ENCODE measurements at regions not wholly inside any gene's neighbourhood (a gene's known extent, or its start where the extent isn't known, plus 50 kb on each side); places are given as distances from the start of the nearest gene placed in this dataset.

DNA sequence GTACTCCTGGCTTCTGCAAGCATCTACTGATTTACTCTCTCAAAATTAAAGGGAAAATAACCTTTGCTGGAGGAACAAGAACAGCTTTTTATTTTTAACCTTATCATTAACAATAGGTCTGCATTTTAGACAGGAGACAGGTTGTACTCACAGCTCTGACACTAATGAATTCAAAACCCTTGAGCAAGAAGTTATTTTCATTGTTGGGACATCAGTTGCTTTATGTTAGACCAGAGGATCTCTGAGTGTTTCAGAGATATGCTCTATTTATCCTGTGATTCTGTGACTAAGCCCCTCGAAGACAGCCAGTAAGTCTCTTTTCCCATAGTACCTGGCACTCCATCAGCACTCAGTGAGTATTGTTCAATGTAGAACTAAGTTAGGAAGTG lies 190.2 kb upstream of the PCSK5 start:
- H3K36me3 Mint-ChIP-seq: no peaks in the 10 kb centered on the region
- Histone ChIP-seq H3K9me3 (ENCODE audit: control insufficient read depth in 2 of 2, low read length in 2 of 2) (no peaks in the 10 kb centered on the region), H3K27me3 (ENCODE audit: control insufficient read depth, insufficient read depth, low read length) (no peaks in the 10 kb centered on the region), H3K4me1 (ENCODE audit: control insufficient read depth, insufficient read depth, low read length, poor library complexity, severe bottlenecking) (no peaks in the 10 kb centered on the region), H3K27ac (ENCODE audit: insufficient read depth, low read length, poor library complexity, severe bottlenecking) (no peak overlapping the region), H3K4me3 (ENCODE audit: low read depth, low read length) (no peak overlapping the region), H3K36me3 (ENCODE audit: control insufficient read depth, insufficient read depth, low read length) (no peaks in the 10 kb centered on the region)
- no peak overlapping the region for H3K4me3 Mint-ChIP-seq
- H3K27me3 Mint-ChIP-seq: no peaks in the 10 kb centered on the region
- no peaks in the 10 kb centered on the region for H3K4me1 Mint-ChIP-seq
- no peak for DNase-seq
- ATAC-seq (ENCODE audit: low read depth in 2 of 2): no peak
- H3K27ac Mint-ChIP-seq: no peak overlapping the region
- H3K9me3 Mint-ChIP-seq: peaks cover 0 to 1% (median 0%) of the 10 kb centered on the region in 7 donors

DNA sequence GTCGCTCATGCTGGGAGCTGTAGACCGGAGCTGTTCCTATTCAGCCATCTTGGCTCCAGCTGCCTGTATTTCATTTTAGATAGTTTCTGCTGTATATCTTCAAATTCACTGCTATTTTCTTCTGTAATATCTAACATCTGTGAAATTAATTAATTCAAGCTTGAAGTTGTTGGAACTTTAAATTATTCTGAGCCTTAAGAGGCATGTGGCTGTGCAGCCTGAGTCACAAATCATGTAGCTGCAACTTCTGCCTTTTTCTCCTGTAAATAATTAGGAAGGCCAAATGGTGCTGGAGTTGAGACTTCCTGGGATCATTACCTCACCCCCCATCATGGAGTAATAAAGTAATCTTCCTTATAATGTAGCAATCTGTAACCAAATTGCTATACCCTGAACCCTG lies 183.3 kb upstream of the PCSK5 start:
- no peaks in the 10 kb centered on the region for H3K9me3 ChIP-seq (ENCODE audit: control insufficient read depth in 2 of 2, low read length in 2 of 2)
- H3K4me1 Mint-ChIP-seq: no peaks in the 10 kb centered on the region
- H3K9me3 Mint-ChIP-seq: no peaks in the 10 kb centered on the region
- no peaks in the 10 kb centered on the region for H3K4me1 ChIP-seq (ENCODE audit: control insufficient read depth, insufficient read depth, low read length, poor library complexity, severe bottlenecking)
- no peaks in the 10 kb centered on the region for H3K36me3 Mint-ChIP-seq
- no peaks in the 10 kb centered on the region for H3K27me3 ChIP-seq (ENCODE audit: control insufficient read depth, insufficient read depth, low read length)
- DNase-seq (no peak), ATAC-seq (ENCODE audit: low read depth in 2 of 2) (no peak)
- no peak overlapping the region for H3K27ac ChIP-seq (ENCODE audit: insufficient read depth, low read length, poor library complexity, severe bottlenecking)
- H3K4me3 Mint-ChIP-seq: no peak overlapping the region
- no peak overlapping the region for H3K4me3 ChIP-seq (ENCODE audit: low read depth, low read length)
- no peaks in the 10 kb centered on the region for H3K36me3 ChIP-seq (ENCODE audit: control insufficient read depth, insufficient read depth, low read length)
- peaks cover 4% of the 10 kb centered on the region for H3K27me3 Mint-ChIP-seq
- no peak overlapping the region for H3K27ac Mint-ChIP-seq

DNA sequence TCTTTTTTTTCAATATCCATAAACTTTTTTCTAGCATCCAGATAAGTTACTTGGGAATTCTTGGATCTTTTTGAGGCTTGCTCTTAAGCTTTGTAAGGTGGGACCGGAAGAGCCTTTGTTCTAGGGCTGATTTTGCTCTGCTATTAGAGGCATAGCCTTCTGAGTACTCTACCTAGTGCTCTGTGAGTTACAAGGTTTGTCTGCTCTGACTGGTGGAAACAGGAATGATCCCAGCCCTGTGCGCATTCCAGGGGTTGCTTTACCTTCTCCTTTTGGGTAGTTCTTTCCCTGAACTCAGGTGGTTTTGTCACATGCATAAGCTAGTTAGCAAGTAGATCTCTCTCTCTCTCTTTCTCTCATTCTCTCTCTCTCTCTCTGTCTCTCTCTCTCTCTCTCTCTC lies 180.8 kb upstream of the PCSK5 start:
- H3K4me1 ChIP-seq (ENCODE audit: control insufficient read depth, insufficient read depth, low read length, poor library complexity, severe bottlenecking): no peaks in the 10 kb centered on the region
- H3K27ac ChIP-seq (ENCODE audit: insufficient read depth, low read length, poor library complexity, severe bottlenecking): no peak overlapping the region
- Mint-ChIP-seq H3K27ac (no peak overlapping the region), H3K9me3 (no peaks in the 10 kb centered on the region), H3K27me3 (peaks cover 4% of the 10 kb centered on the region), H3K4me1 (no peaks in the 10 kb centered on the region), H3K36me3 (no peaks in the 10 kb centered on the region), H3K4me3 (no peak overlapping the region)
- H3K9me3 ChIP-seq (ENCODE audit: control insufficient read depth in 2 of 2, low read length in 2 of 2): no peaks in the 10 kb centered on the region
- ATAC-seq (ENCODE audit: low read depth in 2 of 2) (no peak), DNase-seq (no peak)
- no peaks in the 10 kb centered on the region for H3K27me3 ChIP-seq (ENCODE audit: control insufficient read depth, insufficient read depth, low read length)
- H3K4me3 ChIP-seq (ENCODE audit: low read depth, low read length): no peak overlapping the region
- no peaks in the 10 kb centered on the region for H3K36me3 ChIP-seq (ENCODE audit: control insufficient read depth, insufficient read depth, low read length)

DNA sequence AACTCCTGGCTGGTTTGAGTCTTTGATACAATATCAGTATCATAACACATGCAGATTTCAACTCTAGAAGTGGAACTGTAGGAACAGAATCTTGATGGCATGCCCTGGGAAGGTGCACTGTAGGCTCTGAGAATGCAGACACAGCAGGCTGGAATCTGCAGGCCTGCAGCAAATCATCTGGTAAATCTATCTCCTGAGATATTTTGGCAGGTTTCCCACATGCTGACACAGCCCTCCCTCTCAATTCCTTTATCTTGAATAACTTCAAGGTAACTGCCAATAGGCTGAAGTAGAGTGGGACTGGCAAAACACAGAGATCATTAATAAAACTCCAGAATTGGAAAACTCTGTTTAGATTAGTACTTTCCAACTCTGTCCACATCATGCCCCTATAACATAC lies 177.8 kb upstream of the PCSK5 start:
- no peaks in the 10 kb centered on the region for H3K4me1 Mint-ChIP-seq
- H3K9me3 ChIP-seq (ENCODE audit: control insufficient read depth in 2 of 2, low read length in 2 of 2): no peaks in the 10 kb centered on the region
- peaks cover 4% of the 10 kb centered on the region for H3K27me3 Mint-ChIP-seq
- no peaks in the 10 kb centered on the region for H3K4me1 ChIP-seq (ENCODE audit: control insufficient read depth, insufficient read depth, low read length, poor library complexity, severe bottlenecking)
- peaks cover 0 to 1% (median 0%) of the 10 kb centered on the region in 7 donors for H3K9me3 Mint-ChIP-seq
- no peaks in the 10 kb centered on the region for H3K36me3 Mint-ChIP-seq
- no peak overlapping the region for H3K27ac ChIP-seq (ENCODE audit: insufficient read depth, low read length, poor library complexity, severe bottlenecking)
- no peaks in the 10 kb centered on the region for H3K27me3 ChIP-seq (ENCODE audit: control insufficient read depth, insufficient read depth, low read length)
- DNase-seq (no peak), ATAC-seq (ENCODE audit: low read depth in 2 of 2) (no peak)
- no peak overlapping the region for H3K27ac Mint-ChIP-seq
- H3K4me3 ChIP-seq (ENCODE audit: low read depth, low read length): no peak overlapping the region
- H3K4me3 Mint-ChIP-seq: no peak overlapping the region
- H3K36me3 ChIP-seq (ENCODE audit: control insufficient read depth, insufficient read depth, low read length): no peaks in the 10 kb centered on the region

DNA sequence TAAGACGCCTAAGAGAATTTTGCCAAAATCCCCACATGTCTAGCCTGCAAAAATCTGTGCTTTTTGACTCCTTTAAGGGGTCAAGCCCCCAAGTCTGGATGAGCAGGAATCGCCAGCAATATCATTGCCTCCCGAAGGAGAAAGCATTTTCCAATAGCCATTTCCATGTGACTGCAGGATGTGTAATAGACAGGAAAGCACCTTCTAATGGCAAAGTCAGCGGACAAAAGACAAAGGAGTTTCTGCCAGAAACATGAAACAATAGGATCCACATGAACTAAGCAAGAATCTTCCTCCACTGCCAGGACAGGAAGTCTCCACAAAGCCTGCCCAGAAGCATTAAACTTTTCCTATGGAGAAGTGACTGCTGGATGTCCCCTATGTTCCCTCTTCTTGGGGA lies 177.1 kb upstream of the PCSK5 start:
- H3K36me3 ChIP-seq (ENCODE audit: control insufficient read depth, insufficient read depth, low read length): no peaks in the 10 kb centered on the region
- no peaks in the 10 kb centered on the region for H3K9me3 ChIP-seq (ENCODE audit: control insufficient read depth in 2 of 2, low read length in 2 of 2)
- ATAC-seq (ENCODE audit: low read depth in 2 of 2) (no peak), DNase-seq (no peak)
- Mint-ChIP-seq H3K4me3 (no peak overlapping the region), H3K4me1 (no peaks in the 10 kb centered on the region), H3K36me3 (no peaks in the 10 kb centered on the region), H3K27me3 (peaks cover 4% of the 10 kb centered on the region), H3K9me3 (peaks cover 0 to 1% (median 0%) of the 10 kb centered on the region in 7 donors), H3K27ac (no peak overlapping the region)
- H3K27ac ChIP-seq (ENCODE audit: insufficient read depth, low read length, poor library complexity, severe bottlenecking): no peak overlapping the region
- H3K4me1 ChIP-seq (ENCODE audit: control insufficient read depth, insufficient read depth, low read length, poor library complexity, severe bottlenecking): no peaks in the 10 kb centered on the region
- no peaks in the 10 kb centered on the region for H3K27me3 ChIP-seq (ENCODE audit: control insufficient read depth, insufficient read depth, low read length)
- no peak overlapping the region for H3K4me3 ChIP-seq (ENCODE audit: low read depth, low read length)

DNA sequence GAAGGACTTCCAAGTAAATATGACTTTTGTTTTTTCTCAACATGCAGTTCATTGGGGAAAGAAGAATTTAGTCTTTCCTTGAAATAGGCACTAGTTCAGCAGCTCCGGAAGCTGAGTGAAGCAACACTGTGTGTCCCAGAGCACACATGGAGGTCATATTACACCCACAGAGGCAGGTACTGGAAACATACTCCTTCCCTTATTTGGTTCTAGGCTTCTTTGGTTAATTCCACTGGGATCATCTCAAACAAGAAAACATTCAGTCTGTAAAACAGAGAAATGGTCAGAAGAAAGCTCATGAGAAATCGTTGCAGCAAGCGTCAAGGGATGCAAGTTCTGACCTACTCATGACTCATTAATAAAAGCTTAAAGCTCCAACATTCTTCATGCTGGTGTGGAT lies 175.1 kb upstream of the PCSK5 start:
- no peak overlapping the region for H3K27ac ChIP-seq (ENCODE audit: insufficient read depth, low read length, poor library complexity, severe bottlenecking)
- no peaks in the 10 kb centered on the region for H3K36me3 Mint-ChIP-seq
- no peaks in the 10 kb centered on the region for H3K9me3 ChIP-seq (ENCODE audit: control insufficient read depth in 2 of 2, low read length in 2 of 2)

DNA sequence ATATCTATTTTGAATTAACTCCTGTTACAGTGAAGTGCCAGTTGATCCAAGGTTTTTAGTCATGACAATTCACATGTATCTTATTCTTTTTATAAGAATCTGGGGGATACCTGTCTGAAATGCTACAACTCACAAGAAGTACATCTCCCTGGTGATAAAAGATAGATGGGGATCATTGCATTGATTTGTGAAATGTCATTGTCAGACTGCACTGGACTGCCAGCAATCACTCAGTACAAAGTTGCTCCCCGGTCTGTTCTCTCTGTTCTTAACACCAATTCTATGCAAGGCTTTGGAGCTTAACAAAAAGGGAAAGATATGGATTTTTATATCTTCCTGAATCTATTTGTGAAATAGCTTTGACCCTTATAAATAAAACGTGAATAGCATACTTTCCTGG lies 171.8 kb upstream of the PCSK5 start:
- no peak for DNase-seq
- Mint-ChIP-seq H3K27me3 (no peaks in the 10 kb centered on the region), H3K4me1 (no peaks in the 10 kb centered on the region), H3K36me3 (no peaks in the 10 kb centered on the region), H3K9me3 (peaks cover 0 to 5% (median 0%) of the 10 kb centered on the region in 7 donors), H3K27ac (no peak overlapping the region), H3K4me3 (no peak overlapping the region)
- Histone ChIP-seq H3K4me3 (ENCODE audit: low read depth, low read length) (no peak overlapping the region), H3K9me3 (ENCODE audit: control insufficient read depth in 2 of 2, low read length in 2 of 2) (no peaks in the 10 kb centered on the region), H3K4me1 (ENCODE audit: control insufficient read depth, insufficient read depth, low read length, poor library complexity, severe bottlenecking) (no peaks in the 10 kb centered on the region), H3K36me3 (ENCODE audit: control insufficient read depth, insufficient read depth, low read length) (no peaks in the 10 kb centered on the region), H3K27me3 (ENCODE audit: control insufficient read depth, insufficient read depth, low read length) (no peaks in the 10 kb centered on the region), H3K27ac (ENCODE audit: insufficient read depth, low read length, poor library complexity, severe bottlenecking) (no peak overlapping the region)
- ATAC-seq (ENCODE audit: low read depth in 2 of 2): no peak

More for the DNA sequence above, 175.1 kb upstream of the PCSK5 start:
- Histone ChIP-seq H3K4me3 (ENCODE audit: low read depth, low read length) (no peak overlapping the region), H3K4me1 (ENCODE audit: control insufficient read depth, insufficient read depth, low read length, poor library complexity, severe bottlenecking) (no peaks in the 10 kb centered on the region), H3K36me3 (ENCODE audit: control insufficient read depth, insufficient read depth, low read length) (no peaks in the 10 kb centered on the region), H3K27me3 (ENCODE audit: control insufficient read depth, insufficient read depth, low read length) (no peaks in the 10 kb centered on the region)
- no peak for DNase-seq
- Mint-ChIP-seq H3K4me1 (no peaks in the 10 kb centered on the region), H3K27me3 (peaks cover 4% of the 10 kb centered on the region), H3K9me3 (peaks cover 0 to 5% (median 0%) of the 10 kb centered on the region in 7 donors), H3K27ac (no peak overlapping the region), H3K4me3 (no peak overlapping the region)
- ATAC-seq (ENCODE audit: low read depth in 2 of 2): no peak

DNA sequence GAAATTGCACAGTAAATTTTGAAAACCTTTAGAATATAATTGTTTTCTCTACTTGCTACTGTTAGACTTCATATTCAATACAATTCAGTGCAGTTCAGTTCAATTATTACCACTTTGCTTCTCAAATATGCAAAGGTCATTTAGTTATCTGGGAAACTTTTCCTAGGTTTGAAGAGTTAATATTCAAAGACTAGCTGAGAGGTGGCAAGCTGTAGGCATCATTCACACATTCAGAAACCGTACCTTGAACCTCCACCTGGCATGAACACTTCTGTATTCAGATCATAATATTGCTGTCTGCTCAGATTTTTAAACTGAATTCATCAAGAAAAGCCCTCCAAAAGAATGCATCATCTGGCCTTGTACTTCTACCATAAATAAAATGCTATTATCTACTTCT lies 162.1 kb upstream of the PCSK5 start:
- Mint-ChIP-seq H3K36me3 (no peaks in the 10 kb centered on the region), H3K27me3 (no peaks in the 10 kb centered on the region), H3K4me3 (no peak overlapping the region), H3K4me1 (no peaks in the 10 kb centered on the region), H3K27ac (no peak overlapping the region), H3K9me3 (peaks cover 0 to 9% (median 3%) of the 10 kb centered on the region in 7 donors)
- Histone ChIP-seq H3K9me3 (ENCODE audit: control insufficient read depth in 2 of 2, low read length in 2 of 2) (no peaks in the 10 kb centered on the region), H3K36me3 (ENCODE audit: control insufficient read depth, insufficient read depth, low read length) (no peaks in the 10 kb centered on the region), H3K4me3 (ENCODE audit: low read depth, low read length) (no peak overlapping the region), H3K27me3 (ENCODE audit: control insufficient read depth, insufficient read depth, low read length) (no peaks in the 10 kb centered on the region), H3K4me1 (ENCODE audit: control insufficient read depth, insufficient read depth, low read length, poor library complexity, severe bottlenecking) (no peaks in the 10 kb centered on the region), H3K27ac (ENCODE audit: insufficient read depth, low read length, poor library complexity, severe bottlenecking) (no peak overlapping the region)
- DNase-seq: no peak
- no peak for ATAC-seq (ENCODE audit: low read depth in 2 of 2)

All from CD4-positive, CD25-positive, alpha-beta regulatory T cell (primary cell).